Vagina (tissue), 2 donors: ENCODE measurements at regions not wholly inside any gene's neighbourhood (a gene's known extent, or its start where the extent isn't known, plus 50 kb on each side); places are given as distances from the start of the nearest gene placed in this dataset.
A peak's percentile ranks its signal among the peaks of the same experiment; 100 is the strongest.
"Not testable (repeated sequence)": the region's sequence is repeated elsewhere in the genome, so short reads cannot be mapped to it uniquely, and the experiment has no call there.

Experiments used
- DNase-seq, 2 donors: peaks; one replicate each; pipeline ENCODE4 v3.0.0-alpha.2; 2017; ENCODE audit errors: extremely low spot score in 2 of 2
- H3K27ac ChIP-seq: fragments of 200-600 bp; sonication (generic); one replicate; pipeline ENCODE4 v1.5.1; 2019
- H3K27me3 ChIP-seq: fragments of 200-600 bp; sonication (generic); one replicate; pipeline ENCODE4 v1.5.1; 2019
- H3K36me3 ChIP-seq, 2 donors: fragments of 200-600 bp; sonication (generic); one replicate each; pipeline ENCODE4 v1.5.1; 2017 to 2019
- H3K4me1 ChIP-seq: fragments of 200-600 bp; sonication (generic); one replicate; pipeline ENCODE4 v1.5.1; 2019
- H3K4me3 ChIP-seq, 2 donors: fragments of 200-600 bp; sonication (generic); 1 replicate in 1 of 2; 2 replicates in 1 of 2; pipeline ENCODE4 v1.5.1; 2016 to 2019
- H3K9me3 ChIP-seq: fragments of 200-600 bp; sonication (generic); one replicate; pipeline ENCODE4 v1.5.1; 2019
- POLR2A ChIP-seq, 2 donors: fragments of 450-650 bp; IDR thresholded peaks; one replicate each; pipeline ENCODE4 v1.6.1; 2017; ENCODE audit warnings: antibody characterized with exemption in 2 of 2, mild to moderate bottlenecking in 2 of 2, moderate library complexity in 2 of 2
- POLR2AphosphoS5 ChIP-seq, 2 donors: sonication (generic); formaldehyde crosslinking; IDR thresholded peaks; one replicate each; pipeline ENCODE4 v1.9.0; 2017; ENCODE audit warnings: antibody characterized with exemption in 2 of 2, mild to moderate bottlenecking in 2 of 2, low read depth in 1 of 2; ENCODE audit not compliant: insufficient read depth in 1 of 2
- intact Hi-C: fragments of 100-400 bp; cut with DNase I; formaldehyde crosslinking; loops from one replicate; pipeline ENCODE4 v1.15.1; 2023
- TF ChIP-seq, protein P1 (sequence below), 3 experiments: fragments of 450-650 bp in 2 of 3; fragments of 200-600 bp in 1 of 3; sonication (generic) in 1 of 3; IDR thresholded peaks; one replicate each; pipeline ENCODE4 v1.5.1; 2017 to 2019; ENCODE audit warnings: antibody characterized with exemption in 3 of 3, mild to moderate bottlenecking in 2 of 3, moderate library complexity in 2 of 3

GRCh38 chr5:164324239-164324638 lies 818.8 kb downstream of the MAT2B start:
- Histone ChIP-seq H3K36me3 (no peaks in the 10 kb centered on the region), H3K9me3 (no peaks in the 10 kb centered on the region), H3K27ac (no peak overlapping the region), H3K4me1 (no peaks in the 10 kb centered on the region), H3K4me3 (no peak overlapping the region), H3K27me3 (no peaks in the 10 kb centered on the region)
- TF ChIP-seq POLR2AphosphoS5 (IDR thresholded peaks at IDR 0.05; ENCODE audit: insufficient read depth in 1 of 2, low read depth in 1 of 2), result no peak
- DNase-seq, result no peak
- intact Hi-C loops, result no loop called here

DNA sequence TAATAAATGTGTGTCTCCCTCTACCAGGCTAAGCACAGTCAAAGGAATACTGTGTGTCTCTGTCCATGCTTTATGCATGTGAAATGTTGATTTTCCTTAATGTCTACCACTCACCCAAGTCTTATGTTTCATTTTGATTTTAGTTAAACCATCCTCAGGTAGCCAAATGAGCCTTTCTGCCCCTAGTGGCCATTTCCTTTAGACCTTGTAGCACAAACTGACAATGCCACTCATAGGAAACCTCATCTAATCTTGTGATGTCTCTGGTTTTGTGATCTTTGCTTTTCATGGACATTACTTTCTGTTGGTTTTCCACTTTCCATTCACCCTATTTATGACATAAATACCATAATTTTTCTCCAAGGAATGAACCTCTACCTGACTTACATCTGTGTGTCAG lies 820.8 kb downstream of the MAT2B start:
- H3K4me1 ChIP-seq, result no peaks in the 10 kb centered on the region
- no peak overlapping the region for H3K27ac ChIP-seq
- TF ChIP-seq POLR2A (IDR thresholded peaks at IDR 0.05) (no peak), POLR2AphosphoS5 (IDR thresholded peaks at IDR 0.05; ENCODE audit: insufficient read depth in 1 of 2, low read depth in 1 of 2) (no peak)
- TF ChIP-seq, protein P1, sequence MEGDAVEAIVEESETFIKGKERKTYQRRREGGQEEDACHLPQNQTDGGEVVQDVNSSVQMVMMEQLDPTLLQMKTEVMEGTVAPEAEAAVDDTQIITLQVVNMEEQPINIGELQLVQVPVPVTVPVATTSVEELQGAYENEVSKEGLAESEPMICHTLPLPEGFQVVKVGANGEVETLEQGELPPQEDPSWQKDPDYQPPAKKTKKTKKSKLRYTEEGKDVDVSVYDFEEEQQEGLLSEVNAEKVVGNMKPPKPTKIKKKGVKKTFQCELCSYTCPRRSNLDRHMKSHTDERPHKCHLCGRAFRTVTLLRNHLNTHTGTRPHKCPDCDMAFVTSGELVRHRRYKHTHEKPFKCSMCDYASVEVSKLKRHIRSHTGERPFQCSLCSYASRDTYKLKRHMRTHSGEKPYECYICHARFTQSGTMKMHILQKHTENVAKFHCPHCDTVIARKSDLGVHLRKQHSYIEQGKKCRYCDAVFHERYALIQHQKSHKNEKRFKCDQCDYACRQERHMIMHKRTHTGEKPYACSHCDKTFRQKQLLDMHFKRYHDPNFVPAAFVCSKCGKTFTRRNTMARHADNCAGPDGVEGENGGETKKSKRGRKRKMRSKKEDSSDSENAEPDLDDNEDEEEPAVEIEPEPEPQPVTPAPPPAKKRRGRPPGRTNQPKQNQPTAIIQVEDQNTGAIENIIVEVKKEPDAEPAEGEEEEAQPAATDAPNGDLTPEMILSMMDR (IDR thresholded peaks at IDR 0.05), result no peak
- intact Hi-C loops, result no loop called here
- no peak for DNase-seq
- H3K27me3 ChIP-seq, result no peaks in the 10 kb centered on the region
- no peak overlapping the region for H3K4me3 ChIP-seq
- H3K36me3 ChIP-seq, result no peaks in the 10 kb centered on the region
- H3K9me3 ChIP-seq, result no peaks in the 10 kb centered on the region

- DNase-seq, H3K4me3 ChIP-seq, H3K36me3 ChIP-seq, H3K27ac ChIP-seq, H3K4me1 ChIP-seq, H3K27me3 ChIP-seq, H3K9me3 ChIP-seq, intact Hi-C loops: not testable (repeated sequence)
Measured at GRCh38 chr5:164327166-164327565, 821.7 kb downstream of the MAT2B start.

DNA sequence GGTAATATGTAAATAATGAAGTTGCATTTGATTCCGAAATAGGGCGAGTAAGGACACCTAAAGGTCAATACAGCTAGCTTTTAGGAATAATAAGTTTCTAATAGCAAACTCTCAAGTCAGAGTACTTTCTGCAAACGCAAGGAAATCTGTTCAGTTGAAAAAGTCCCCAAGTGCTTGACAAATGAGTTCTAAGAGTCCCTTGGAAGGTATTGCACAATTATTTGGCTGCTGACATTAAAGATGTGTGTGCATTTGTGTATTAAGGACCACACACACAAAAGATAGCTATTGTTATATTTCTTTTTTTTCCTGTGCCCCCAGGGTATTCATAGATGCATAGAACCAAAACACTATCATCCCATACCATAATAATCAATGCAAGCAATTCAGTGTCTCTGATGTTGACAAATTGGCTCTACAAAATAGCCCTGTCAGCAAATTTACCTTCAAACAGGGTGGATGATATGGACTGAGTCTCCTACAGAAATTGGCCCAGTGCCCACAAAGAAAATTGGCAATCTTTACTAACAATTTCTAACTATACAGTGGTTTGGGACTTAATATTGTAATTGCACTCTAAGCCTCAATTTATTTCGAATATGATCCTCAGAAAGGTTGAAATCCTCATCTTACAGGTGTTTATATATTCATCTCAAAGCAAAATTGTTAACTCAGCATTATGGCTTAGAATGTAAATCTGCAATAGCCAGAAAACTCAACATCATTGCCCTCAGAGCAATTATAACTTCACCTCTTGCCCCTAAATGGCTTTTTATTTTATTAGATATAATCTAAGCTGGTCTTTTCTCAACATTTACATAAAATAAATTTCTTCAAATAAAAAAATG lies 827.2 kb downstream of the MAT2B start:
- intact Hi-C loops, result no loop called here
- Histone ChIP-seq H3K27ac (no peak overlapping the region), H3K27me3 (no peaks in the 10 kb centered on the region), H3K4me3 (no peak overlapping the region), H3K4me1 (no peaks in the 10 kb centered on the region), H3K36me3 (no peaks in the 10 kb centered on the region), H3K9me3 (no peaks in the 10 kb centered on the region)
- TF ChIP-seq POLR2A (IDR thresholded peaks at IDR 0.05) (no peak), POLR2AphosphoS5 (IDR thresholded peaks at IDR 0.05; ENCODE audit: insufficient read depth in 1 of 2, low read depth in 1 of 2) (no peak)
- TF ChIP-seq, protein P1 (IDR thresholded peaks at IDR 0.05), result no peak
- no peak for DNase-seq

DNA sequence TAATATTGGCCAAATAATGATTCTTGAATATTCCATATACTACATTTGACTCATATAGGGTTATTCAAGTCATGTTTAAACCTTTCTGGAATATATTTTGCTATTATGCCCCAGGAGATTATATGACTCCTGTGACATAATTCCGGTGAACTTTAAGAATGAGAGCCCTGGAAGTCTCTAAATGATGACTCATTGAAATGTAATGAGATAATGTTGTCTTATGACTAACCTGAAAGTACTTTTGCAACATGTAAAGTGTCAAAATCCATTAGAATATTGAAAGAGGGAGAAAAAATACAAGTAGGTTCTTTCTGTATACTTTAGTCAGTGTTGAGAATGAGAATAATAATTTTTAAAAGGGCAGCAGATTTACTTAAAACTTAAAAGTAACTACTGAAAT lies 830.4 kb downstream of the MAT2B start:
- TF ChIP-seq POLR2A (IDR thresholded peaks at IDR 0.05) (no peak), POLR2AphosphoS5 (IDR thresholded peaks at IDR 0.05; ENCODE audit: insufficient read depth in 1 of 2, low read depth in 1 of 2) (peak in 1 of 2 donors; percentile 23)
- TF ChIP-seq, protein P1 (IDR thresholded peaks at IDR 0.05), result no peak
- Histone ChIP-seq H3K9me3 (no peaks in the 10 kb centered on the region), H3K4me3 (no peak overlapping the region), H3K27me3 (no peaks in the 10 kb centered on the region), H3K27ac (no peak overlapping the region), H3K36me3 (no peaks in the 10 kb centered on the region), H3K4me1 (no peaks in the 10 kb centered on the region)
- intact Hi-C loops, result no loop called here
- no peak for DNase-seq

GRCh38 chr5:164336276-164336675 lies 830.9 kb downstream of the MAT2B start:
- no peak for DNase-seq
- no peak for TF ChIP-seq POLR2A (IDR thresholded peaks at IDR 0.05)
- TF ChIP-seq, protein P1 (IDR thresholded peaks at IDR 0.05), result no peak
- no peak for TF ChIP-seq POLR2AphosphoS5 (IDR thresholded peaks at IDR 0.05; ENCODE audit: insufficient read depth in 1 of 2, low read depth in 1 of 2)
- Histone ChIP-seq H3K4me3 (no peak overlapping the region), H3K9me3 (no peaks in the 10 kb centered on the region), H3K27me3 (no peaks in the 10 kb centered on the region), H3K4me1 (no peaks in the 10 kb centered on the region), H3K27ac (no peak overlapping the region), H3K36me3 (no peaks in the 10 kb centered on the region)
- intact Hi-C loops, result no loop called here
